ENCODE measurements at regions not wholly inside any gene's neighbourhood (a gene's known extent, or its start where the extent isn't known, plus 50 kb on each side); places are given as distances from the start of the nearest gene placed in this dataset.
A peak's percentile ranks its signal among the peaks of the same experiment; 100 is the strongest.

DNA sequence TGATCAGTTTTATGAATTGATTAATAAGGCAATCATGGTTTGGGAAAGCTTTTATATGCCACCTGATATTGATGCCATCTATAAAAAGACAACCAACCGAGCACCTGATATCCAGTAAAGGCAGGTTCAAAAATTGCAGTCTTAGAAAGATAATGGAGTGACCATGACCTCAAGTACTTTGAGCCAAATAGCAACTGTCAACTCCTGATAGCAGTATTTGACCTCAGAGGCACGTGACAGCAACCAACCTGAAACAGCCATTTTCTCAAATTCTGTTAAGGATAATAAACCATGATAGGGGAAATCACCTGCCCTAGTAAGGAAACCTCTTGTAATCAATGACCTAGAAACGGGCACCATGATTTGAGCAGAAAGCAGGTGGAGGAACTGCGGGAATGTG lies 77.1 kb upstream of the NFE2L3 start:
- intact Hi-C loops (cut with DNase I) = no loop called here
- H3K9me3 ChIP-seq = no peaks in the 10 kb centered on the region
- no peaks in the 10 kb centered on the region for H3K27me3 ChIP-seq

DNA sequence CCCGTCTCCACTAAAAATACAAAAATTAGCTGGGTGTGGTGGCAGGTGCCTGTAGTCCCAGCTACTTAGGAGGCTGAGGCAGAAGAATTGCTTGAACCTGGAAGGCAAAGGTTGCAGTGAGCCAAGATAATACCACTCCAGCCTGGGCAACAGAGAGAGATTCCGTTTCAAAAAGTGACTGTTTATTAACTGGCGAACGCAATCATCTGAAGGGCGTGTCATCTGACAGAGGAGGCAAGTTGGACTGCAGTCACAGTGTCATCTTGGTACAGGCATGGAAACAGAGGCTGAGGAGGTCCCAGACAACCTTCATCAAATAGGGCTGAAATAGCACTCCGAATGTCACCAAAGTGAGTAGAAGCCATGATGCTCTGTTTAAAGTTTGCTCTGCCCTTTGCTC lies 75.3 kb upstream of the NFE2L3 start:
- Histone ChIP-seq H3K27me3 (no peaks in the 10 kb centered on the region), H3K4me3 (replicated peaks in 1 of 3) (no peak overlapping the region), H3K27ac (no peak overlapping the region), H3K36me3 (no peaks in the 10 kb centered on the region), H3K4me1 (no peaks in the 10 kb centered on the region), H3K9me3 (no peaks in the 10 kb centered on the region)
- 91 to 95% methylated on average over 6 of the region's 6 CpGs for WGBS, 2 donors
- intact Hi-C loops (cut with DNase I) = no loop called here
- no peak for DNase-seq
- TF ChIP-seq POLR2A (IDR thresholded peaks at IDR 0.05) = no peak
- TF ChIP-seq, protein P1, sequence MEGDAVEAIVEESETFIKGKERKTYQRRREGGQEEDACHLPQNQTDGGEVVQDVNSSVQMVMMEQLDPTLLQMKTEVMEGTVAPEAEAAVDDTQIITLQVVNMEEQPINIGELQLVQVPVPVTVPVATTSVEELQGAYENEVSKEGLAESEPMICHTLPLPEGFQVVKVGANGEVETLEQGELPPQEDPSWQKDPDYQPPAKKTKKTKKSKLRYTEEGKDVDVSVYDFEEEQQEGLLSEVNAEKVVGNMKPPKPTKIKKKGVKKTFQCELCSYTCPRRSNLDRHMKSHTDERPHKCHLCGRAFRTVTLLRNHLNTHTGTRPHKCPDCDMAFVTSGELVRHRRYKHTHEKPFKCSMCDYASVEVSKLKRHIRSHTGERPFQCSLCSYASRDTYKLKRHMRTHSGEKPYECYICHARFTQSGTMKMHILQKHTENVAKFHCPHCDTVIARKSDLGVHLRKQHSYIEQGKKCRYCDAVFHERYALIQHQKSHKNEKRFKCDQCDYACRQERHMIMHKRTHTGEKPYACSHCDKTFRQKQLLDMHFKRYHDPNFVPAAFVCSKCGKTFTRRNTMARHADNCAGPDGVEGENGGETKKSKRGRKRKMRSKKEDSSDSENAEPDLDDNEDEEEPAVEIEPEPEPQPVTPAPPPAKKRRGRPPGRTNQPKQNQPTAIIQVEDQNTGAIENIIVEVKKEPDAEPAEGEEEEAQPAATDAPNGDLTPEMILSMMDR (IDR thresholded peaks at IDR 0.05) = no peak

More for the DNA sequence above, 77.1 kb upstream of the NFE2L3 start:
- WGBS, 2 donors = 90 to 93% methylated on average over 4 of the region's 4 CpGs
- Histone ChIP-seq H3K27ac (no peak overlapping the region), H3K4me3 (replicated peaks in 1 of 3) (no peak overlapping the region), H3K36me3 (no peaks in the 10 kb centered on the region), H3K4me1 (no peaks in the 10 kb centered on the region)
- DNase-seq = no peak
- no peak for TF ChIP-seq POLR2A (IDR thresholded peaks at IDR 0.05)

DNA sequence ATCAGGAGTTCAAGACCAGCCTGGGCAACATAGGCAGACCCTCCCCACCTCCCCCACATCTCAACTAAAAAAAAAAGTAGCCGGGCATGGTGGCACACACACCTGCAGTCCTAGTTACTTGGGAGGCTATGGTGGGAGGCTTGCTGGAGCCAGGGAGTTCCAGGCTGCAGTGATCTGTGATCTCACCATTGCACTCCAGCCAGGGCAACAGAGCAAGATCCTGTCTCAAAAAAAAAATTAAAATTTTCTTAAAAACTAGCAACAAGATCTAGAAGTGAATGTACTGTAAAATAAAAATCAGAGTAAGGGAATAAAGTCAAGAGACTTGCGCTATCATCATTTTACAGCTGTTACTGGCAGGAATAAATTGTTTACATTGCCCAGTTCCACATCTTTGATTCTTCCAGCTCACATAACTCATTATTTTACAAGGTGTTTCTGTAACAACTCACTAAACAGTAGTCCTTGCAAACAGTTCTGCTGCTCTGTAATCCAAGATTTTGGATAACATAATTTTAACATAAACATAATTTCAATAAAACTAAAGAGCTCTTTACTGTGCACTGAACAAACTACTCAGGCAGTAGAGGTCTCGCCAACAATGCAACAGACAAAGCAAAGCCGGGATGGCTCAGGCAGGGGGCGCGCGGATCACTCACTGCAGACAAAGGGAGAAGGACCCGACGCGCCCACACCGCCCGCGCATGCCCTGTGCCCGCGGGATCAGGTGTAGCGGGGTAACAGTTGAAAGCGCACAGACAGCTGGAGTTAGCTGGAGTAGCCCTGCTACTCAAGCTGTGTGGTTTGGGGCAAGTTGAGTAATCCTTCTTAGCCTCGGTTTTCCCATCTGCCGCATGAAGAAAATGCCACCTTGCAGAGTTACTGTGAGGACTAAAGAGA lies 73.3 kb upstream of the NFE2L3 start:
- Histone ChIP-seq H3K4me3 (replicated peaks in 1 of 3) (no peak overlapping the region), H3K27ac (no peak overlapping the region), H3K27me3 (no peaks in the 10 kb centered on the region), H3K9me3 (no peaks in the 10 kb centered on the region), H3K4me1 (no peaks in the 10 kb centered on the region), H3K36me3 (no peaks in the 10 kb centered on the region)
- intact Hi-C loops (cut with DNase I) = no loop called here
- peak; percentile 67 to 71 for DNase-seq
- WGBS, 2 donors = 10 to 14% methylated on average over 16 to 18 of the region's 19 CpGs
- TF ChIP-seq, protein P1 (IDR thresholded peaks at IDR 0.05) = peak in 2 of 6 experiments; percentile 34 to 39
- TF ChIP-seq POLR2A (IDR thresholded peaks at IDR 0.05) = no peak

DNA sequence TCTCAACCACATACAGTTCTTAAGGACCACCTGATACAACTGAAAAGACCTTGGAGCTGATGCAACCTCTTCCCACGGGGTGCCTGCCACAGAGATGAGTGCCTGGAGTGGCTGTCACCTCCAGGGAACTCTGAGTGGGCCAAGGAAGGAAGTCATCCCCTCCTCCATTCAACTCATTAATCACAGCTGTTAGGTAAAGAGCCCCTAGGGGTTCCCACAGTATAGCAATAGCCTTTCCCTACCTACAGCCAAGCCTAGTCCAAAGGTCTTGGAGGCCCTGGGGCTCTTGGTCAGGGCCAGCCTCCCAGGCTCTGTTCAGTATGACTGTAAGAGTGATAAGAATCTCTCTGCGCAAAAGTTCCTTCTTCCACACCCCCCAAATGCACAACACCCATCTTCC lies 70.4 kb upstream of the NFE2L3 start:
- Histone ChIP-seq H3K4me3 (replicated peaks in 1 of 3) (no peak overlapping the region), H3K4me1 (no peaks in the 10 kb centered on the region), H3K27me3 (no peaks in the 10 kb centered on the region), H3K9me3 (no peaks in the 10 kb centered on the region), H3K27ac (no peak overlapping the region), H3K36me3 (no peaks in the 10 kb centered on the region)
- intact Hi-C loops (cut with DNase I) = loop anchor here (10.0 kb wide), 1 partner anchor 1093 kb away; the partner anchor contains the start of gene HOXA10
- 65 to 66% methylated on average over 2 of the region's 2 CpGs for WGBS, 2 donors
- TF ChIP-seq POLR2A (IDR thresholded peaks at IDR 0.05) = no peak
- TF ChIP-seq, protein P1 (IDR thresholded peaks at IDR 0.05) = no peak
- DNase-seq = no peak

DNA sequence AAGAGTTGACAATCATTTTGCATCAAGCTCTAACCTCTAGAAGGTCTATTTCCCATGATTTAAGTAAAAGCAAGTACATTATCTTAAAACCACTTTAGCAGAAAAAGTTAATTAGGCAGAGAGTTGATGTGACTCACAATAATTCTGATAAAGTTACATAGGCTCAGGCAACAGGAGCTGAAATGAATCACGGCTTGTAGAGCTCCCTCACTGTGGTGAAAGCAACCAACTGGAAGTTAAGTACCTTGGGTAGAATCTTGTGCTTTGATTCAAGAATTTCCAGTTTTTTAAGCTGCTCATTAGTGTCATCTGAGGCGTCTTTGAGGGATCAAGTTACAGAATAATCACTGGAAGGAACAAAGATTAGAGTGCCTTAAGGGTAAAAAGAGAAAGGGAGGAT lies 68.9 kb upstream of the NFE2L3 start:
- no peaks in the 10 kb centered on the region for H3K9me3 ChIP-seq
- H3K4me1 ChIP-seq = no peaks in the 10 kb centered on the region
- H3K27ac ChIP-seq = no peak overlapping the region
- no peaks in the 10 kb centered on the region for H3K27me3 ChIP-seq
- H3K4me3 ChIP-seq (replicated peaks in 1 of 3) = no peak overlapping the region
- intact Hi-C loops (cut with DNase I) = loop anchor here (10.0 kb wide), 1 partner anchor 1092 kb away; the partner anchor contains the start of gene HOXA10
- DNase-seq = no peak
- TF ChIP-seq, protein P1 (IDR thresholded peaks at IDR 0.05) = no peak
- no peak for TF ChIP-seq POLR2A (IDR thresholded peaks at IDR 0.05)
- H3K36me3 ChIP-seq = no peaks in the 10 kb centered on the region
- 18 to 21% methylated on average over 2 of the region's 2 CpGs for WGBS, 2 donors
